GM19351 (cell line): ENCODE measurements at regions not wholly inside any gene's neighbourhood (a gene's known extent, or its start where the extent isn't known, plus 50 kb on each side); places are given as distances from the start of the nearest gene placed in this dataset.

Experiments used
- ATAC-seq: cut with Tn5 transposase; IDR thresholded peaks from one replicate; pipeline ENCODE4 v1.9.1; 2021; ENCODE audit warnings: mild to moderate bottlenecking, moderate library complexity; ENCODE audit not compliant: unreplicated experiment

- ATAC-seq = no peak
Measured at GRCh38 chr4:60808726-60809485, 391.2 kb upstream of the ADGRL3 start.

- no peak for ATAC-seq
Measured at GRCh38 chr4:60809486-60809800, 390.7 kb upstream of the ADGRL3 start.

DNA sequence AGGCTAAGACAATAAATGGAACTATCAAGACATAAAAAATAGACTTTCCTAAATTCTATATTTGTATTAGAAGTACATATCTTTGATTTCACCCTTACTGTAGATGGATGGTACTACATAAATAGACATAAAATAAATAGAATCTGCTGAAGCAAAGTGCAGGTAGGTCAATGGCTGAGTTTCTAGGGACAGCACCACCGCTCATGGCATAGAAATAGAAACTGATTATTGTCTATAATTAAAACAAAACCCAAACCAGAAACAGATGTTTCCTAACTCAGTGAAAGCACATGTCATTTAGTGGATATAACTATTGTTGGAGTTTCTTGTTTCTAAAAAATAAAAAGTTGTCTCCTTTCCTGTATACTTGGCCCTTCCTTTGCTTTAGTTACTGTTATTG is 387.3 kb upstream of the ADGRL3 start:
- no peak for ATAC-seq

GRCh38 chr4:60814549-60814948 is 385.6 kb upstream of the ADGRL3 start:
- ATAC-seq = no peak

DNA sequence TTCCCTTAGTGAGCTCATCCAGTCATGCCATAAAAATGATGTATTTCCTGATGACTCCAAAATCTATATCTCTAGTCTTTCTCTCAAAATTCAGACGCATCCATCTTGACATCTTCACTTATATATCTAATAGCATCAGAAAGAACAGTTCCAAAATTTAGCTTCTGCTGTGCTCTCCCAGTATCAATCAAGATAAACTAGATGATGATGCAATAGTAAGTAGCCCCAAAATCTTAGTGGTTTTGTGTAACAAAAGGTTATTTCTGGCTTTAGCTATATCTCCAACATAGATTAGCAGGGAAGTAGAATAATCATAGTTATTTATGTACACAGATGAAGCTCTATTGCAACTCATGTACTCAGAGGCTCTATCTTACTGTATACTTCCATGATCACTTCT is 382.5 kb upstream of the ADGRL3 start:
- no peak for ATAC-seq

GRCh38 chr4:60822986-60823385 is 377.1 kb upstream of the ADGRL3 start:
- ATAC-seq = no peak

DNA sequence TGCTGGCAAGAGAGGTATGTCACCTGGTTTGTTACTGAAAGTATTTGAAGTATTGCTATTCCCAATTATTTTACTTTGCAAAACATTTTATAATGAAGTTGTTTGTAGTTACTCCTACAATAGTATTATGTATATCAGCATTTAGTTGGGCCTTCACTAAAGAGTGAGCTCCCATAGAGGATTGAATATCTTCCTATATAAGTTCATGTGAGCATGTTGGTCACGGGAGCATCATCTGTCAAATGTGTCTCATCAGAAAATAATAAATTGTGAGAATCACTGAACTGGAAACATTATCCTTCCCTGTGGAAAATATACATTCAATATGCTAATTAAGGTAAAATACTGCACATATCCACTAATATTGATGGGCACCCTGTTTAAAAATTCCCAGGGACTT is 360.1 kb upstream of the ADGRL3 start:
- no peak for ATAC-seq

GRCh38 chr4:60846678-60847077 is 353.4 kb upstream of the ADGRL3 start:
- no peak for ATAC-seq

DNA sequence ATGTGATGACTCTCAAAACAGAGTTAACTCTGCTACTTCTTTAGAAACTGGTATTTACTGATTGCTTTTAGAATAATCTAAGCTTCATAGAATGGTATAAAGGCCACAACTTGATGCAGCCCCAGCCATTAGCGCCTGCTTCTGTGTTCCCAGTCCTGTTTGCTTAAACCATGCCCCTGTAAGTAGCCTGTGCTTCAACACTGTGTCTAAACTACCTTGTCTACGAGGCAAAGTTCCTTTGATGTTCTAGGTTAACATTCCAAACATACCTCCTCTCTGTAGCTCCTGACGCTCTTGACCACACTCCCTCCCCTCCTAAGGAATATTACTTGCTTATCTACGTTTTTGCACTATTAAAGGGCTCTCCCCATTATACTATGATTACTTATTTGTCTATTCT is 352.5 kb upstream of the ADGRL3 start:
- ATAC-seq = no peak

GRCh38 chr4:60857130-60857753 is 342.9 kb upstream of the ADGRL3 start:
- ATAC-seq = no peak

- ATAC-seq = no peak
Measured at GRCh38 chr4:60863442-60863841, 336.7 kb upstream of the ADGRL3 start.

DNA sequence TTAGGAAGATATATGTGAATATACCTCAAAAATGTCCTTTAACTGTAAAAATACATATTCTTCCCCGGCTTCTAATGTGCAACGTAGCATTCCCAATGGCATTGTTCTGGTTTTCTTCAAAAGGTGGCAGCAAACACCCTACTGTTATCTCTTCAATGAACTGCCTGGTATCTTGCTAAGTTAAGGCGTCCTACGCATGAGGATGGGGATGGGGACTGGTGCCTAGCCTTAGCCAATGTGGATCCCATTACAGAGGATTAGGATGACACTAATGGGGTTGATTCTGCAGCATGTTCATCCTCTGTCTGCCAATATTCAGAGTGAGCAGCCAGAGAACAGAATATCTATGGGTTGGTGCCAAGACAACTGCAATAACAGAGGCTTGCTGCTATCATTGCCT is 334.9 kb upstream of the ADGRL3 start:
- no peak for ATAC-seq

GRCh38 chr4:60868232-60868960 is 331.7 kb upstream of the ADGRL3 start:
- ATAC-seq = no peak

- ATAC-seq = no peak
Measured at GRCh38 chr4:60879135-60879701, 320.9 kb upstream of the ADGRL3 start.

DNA sequence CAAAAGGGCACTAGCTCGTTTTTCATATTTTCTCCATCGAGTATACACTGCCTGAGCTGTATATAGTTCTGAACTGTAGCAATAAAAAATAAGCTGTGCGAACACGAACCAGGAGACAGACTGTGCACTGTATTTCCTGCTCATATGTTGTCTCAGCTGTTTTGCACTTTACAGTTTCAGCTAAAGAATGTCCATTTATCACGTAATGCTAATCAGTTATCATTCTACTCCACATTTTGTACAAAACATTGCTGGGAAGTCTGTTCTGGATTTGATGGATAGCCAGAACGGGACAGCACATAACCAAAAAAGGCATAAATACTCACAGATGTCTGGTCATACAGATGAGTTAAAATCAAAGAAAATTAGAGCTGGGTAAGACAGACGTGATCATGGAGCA is 315.5 kb upstream of the ADGRL3 start:
- no peak for ATAC-seq

DNA sequence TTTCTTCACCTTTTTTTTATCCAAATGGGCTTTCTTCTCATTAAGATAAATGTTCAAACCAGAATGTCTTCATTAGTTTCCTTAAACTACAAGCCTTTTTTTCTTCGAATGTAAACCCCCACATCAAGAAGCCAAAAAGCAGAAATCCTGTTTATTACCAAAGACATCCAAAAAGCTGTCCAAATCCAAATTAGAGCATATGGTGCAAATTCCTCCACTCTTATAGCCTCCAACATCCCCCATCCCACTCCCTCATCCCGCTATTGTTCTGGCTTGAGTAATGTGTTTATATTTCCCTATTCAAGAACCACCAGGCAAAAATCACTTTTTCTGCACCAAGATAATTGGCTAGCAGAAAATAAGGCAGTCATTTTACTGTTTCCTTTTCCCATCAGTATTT is 315.1 kb upstream of the ADGRL3 start:
- ATAC-seq = no peak

GRCh38 chr4:60890743-60891142 is 309.4 kb upstream of the ADGRL3 start:
- ATAC-seq = no peak

- ATAC-seq = no peak
Measured at GRCh38 chr4:60891947-60892346, 308.2 kb upstream of the ADGRL3 start.

GRCh38 chr4:60897415-60897814 is 302.7 kb upstream of the ADGRL3 start:
- no peak for ATAC-seq

DNA sequence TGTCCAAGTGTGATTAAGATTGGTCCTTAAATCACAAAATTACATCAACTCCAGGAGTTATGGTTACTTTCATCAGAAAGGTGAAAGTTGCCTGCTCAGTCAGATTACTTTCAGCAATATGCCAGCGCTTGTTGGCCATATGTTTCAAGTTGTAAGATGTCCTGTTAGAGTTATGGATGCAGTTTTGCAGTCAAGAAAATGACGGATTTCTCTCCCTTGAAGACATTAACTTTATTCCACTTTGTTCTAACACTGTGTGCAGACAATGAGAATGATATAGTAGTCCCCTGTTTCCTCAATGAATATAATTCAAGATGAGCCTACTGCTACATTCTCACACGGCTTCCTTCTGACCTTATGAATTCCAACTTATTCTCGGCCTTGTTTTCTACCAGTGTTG is 295.0 kb upstream of the ADGRL3 start:
- ATAC-seq = no peak

DNA sequence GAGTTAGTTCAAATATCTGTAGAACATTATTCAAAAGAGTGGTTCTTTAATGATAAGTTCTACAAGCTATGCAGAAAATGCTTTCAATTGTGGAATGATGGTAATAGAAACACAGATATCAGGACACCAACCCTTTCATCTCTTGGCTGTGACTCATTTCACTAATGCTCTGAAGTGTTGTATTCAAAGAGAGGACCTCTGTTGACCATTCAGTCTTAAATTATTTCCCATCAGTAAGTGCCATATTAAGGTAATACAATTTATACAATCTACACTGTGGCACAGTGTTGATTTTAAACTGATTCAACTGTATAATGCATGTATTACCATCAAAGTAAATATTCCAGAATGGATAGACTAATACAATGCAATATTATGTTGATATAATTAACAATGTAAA is 289.0 kb upstream of the ADGRL3 start:
- no peak for ATAC-seq

DNA sequence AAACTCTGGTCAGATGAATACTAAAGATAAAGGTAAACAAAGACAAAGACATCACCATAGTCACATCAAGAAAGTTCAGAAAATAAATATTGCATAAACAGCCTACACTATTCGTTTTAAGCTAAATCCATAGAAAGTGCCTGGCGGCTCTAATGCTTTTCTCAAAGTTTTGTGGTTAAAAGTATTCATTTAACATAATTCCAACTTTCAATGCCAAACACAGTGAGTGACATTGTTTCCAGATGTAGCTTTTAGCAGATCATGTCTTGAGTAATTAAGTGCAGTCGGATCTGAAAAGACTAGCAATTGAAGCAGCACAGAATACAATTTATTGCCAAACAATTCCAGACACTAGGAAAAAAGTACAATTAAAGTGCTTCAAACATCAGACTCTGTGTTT is 287.1 kb upstream of the ADGRL3 start:
- no peak for ATAC-seq
